ENCODE measurements at regions not wholly inside any gene's neighbourhood (a gene's known extent, or its start where the extent isn't known, plus 50 kb on each side); places are given as distances from the start of the nearest gene placed in this dataset.
"Not testable (repeated sequence)": the region's sequence is repeated elsewhere in the genome, so short reads cannot be mapped to it uniquely, and the experiment has no call there.

GRCh38 chr5:112586596-112587062, 151.1 kb upstream of the APC start:
- peaks cover 1% of the 10 kb centered on the region for H3K36me3 Mint-ChIP-seq (ENCODE audit: insufficient read depth)
- no peak for ATAC-seq (replicated peaks; ENCODE audit: extremely low read depth, poor library complexity, severe bottlenecking)

GRCh38 chr5:112590858-112591257, 146.8 kb upstream of the APC start:
- H3K4me3 Mint-ChIP-seq; H3K27ac Mint-ChIP-seq (ENCODE audit: low read depth); H3K36me3 Mint-ChIP-seq (ENCODE audit: insufficient read depth); DNase-seq (ENCODE audit: low spot score in 2 of 2); H3K9me3 Mint-ChIP-seq; H3K4me1 Mint-ChIP-seq; ATAC-seq (replicated peaks; ENCODE audit: extremely low read depth, poor library complexity, severe bottlenecking): not testable (repeated sequence)
- H3K27me3 Mint-ChIP-seq = peaks cover 60% of the 10 kb centered on the region

More at GRCh38 chr5:112586596-112587062, 151.1 kb upstream of the APC start:
- no peaks in the 10 kb centered on the region for H3K4me1 Mint-ChIP-seq
- H3K4me3 Mint-ChIP-seq = no peak overlapping the region
- H3K27me3 Mint-ChIP-seq = peaks cover 63% of the 10 kb centered on the region
- no peaks in the 10 kb centered on the region for H3K9me3 Mint-ChIP-seq
- no peak for DNase-seq (ENCODE audit: low spot score in 2 of 2)
- no peak overlapping the region for H3K27ac Mint-ChIP-seq (ENCODE audit: low read depth)

- H3K9me3 Mint-ChIP-seq = no peaks in the 10 kb centered on the region
- no peaks in the 10 kb centered on the region for H3K4me1 Mint-ChIP-seq
- H3K4me3 Mint-ChIP-seq = no peak overlapping the region
- H3K36me3 Mint-ChIP-seq (ENCODE audit: insufficient read depth) = no peaks in the 10 kb centered on the region
- no peak for DNase-seq (ENCODE audit: low spot score in 2 of 2)
- H3K27ac Mint-ChIP-seq (ENCODE audit: low read depth) = no peak overlapping the region
- peaks cover 56% of the 10 kb centered on the region for H3K27me3 Mint-ChIP-seq
- ATAC-seq (replicated peaks; ENCODE audit: extremely low read depth, poor library complexity, severe bottlenecking) = no peak
Measured at GRCh38 chr5:112594095-112594850, 143.4 kb upstream of the APC start.

GRCh38 chr5:112594941-112595340, 142.7 kb upstream of the APC start:
- H3K27ac Mint-ChIP-seq (ENCODE audit: low read depth) = no peak overlapping the region
- no peaks in the 10 kb centered on the region for H3K36me3 Mint-ChIP-seq (ENCODE audit: insufficient read depth)
- peaks cover 56% of the 10 kb centered on the region for H3K27me3 Mint-ChIP-seq
- no peak for DNase-seq (ENCODE audit: low spot score in 2 of 2)
- no peak overlapping the region for H3K4me3 Mint-ChIP-seq
- ATAC-seq (replicated peaks; ENCODE audit: extremely low read depth, poor library complexity, severe bottlenecking) = no peak
- no peaks in the 10 kb centered on the region for H3K4me1 Mint-ChIP-seq
- no peaks in the 10 kb centered on the region for H3K9me3 Mint-ChIP-seq

- Mint-ChIP-seq H3K9me3 (no peaks in the 10 kb centered on the region), H3K27ac (ENCODE audit: low read depth) (no peak overlapping the region), H3K36me3 (ENCODE audit: insufficient read depth) (no peaks in the 10 kb centered on the region), H3K4me3 (no peak overlapping the region), H3K4me1 (no peaks in the 10 kb centered on the region), H3K27me3 (peaks cover 64% of the 10 kb centered on the region)
- DNase-seq (ENCODE audit: low spot score in 2 of 2) (no peak), ATAC-seq (replicated peaks; ENCODE audit: extremely low read depth, poor library complexity, severe bottlenecking) (no peak)
Measured at GRCh38 chr5:112597831-112598230, 139.9 kb upstream of the APC start.

GRCh38 chr5:112600510-112600909, 137.2 kb upstream of the APC start:
- not testable (repeated sequence) for ATAC-seq (replicated peaks; ENCODE audit: extremely low read depth, poor library complexity, severe bottlenecking); H3K4me3 Mint-ChIP-seq; H3K4me1 Mint-ChIP-seq; DNase-seq (ENCODE audit: low spot score in 2 of 2); H3K9me3 Mint-ChIP-seq; H3K36me3 Mint-ChIP-seq (ENCODE audit: insufficient read depth); H3K27ac Mint-ChIP-seq (ENCODE audit: low read depth)
- peaks cover 74% of the 10 kb centered on the region for H3K27me3 Mint-ChIP-seq

- Mint-ChIP-seq H3K4me3 (no peak overlapping the region), H3K4me1 (no peaks in the 10 kb centered on the region), H3K27me3 (peaks cover 52% of the 10 kb centered on the region), H3K27ac (ENCODE audit: low read depth) (no peak overlapping the region), H3K9me3 (no peaks in the 10 kb centered on the region), H3K36me3 (ENCODE audit: insufficient read depth) (no peaks in the 10 kb centered on the region)
- ATAC-seq (replicated peaks; ENCODE audit: extremely low read depth, poor library complexity, severe bottlenecking) (no peak), DNase-seq (ENCODE audit: low spot score in 2 of 2) (no peak)
Measured at GRCh38 chr5:112604732-112605630, 132.7 kb upstream of the APC start.

- Mint-ChIP-seq H3K27ac (ENCODE audit: low read depth) (no peak overlapping the region), H3K9me3 (no peaks in the 10 kb centered on the region), H3K4me1 (no peaks in the 10 kb centered on the region), H3K4me3 (no peak overlapping the region), H3K27me3 (peaks cover 32% of the 10 kb centered on the region), H3K36me3 (ENCODE audit: insufficient read depth) (no peaks in the 10 kb centered on the region)
- DNase-seq (ENCODE audit: low spot score in 2 of 2) = no peak
- ATAC-seq (replicated peaks; ENCODE audit: extremely low read depth, poor library complexity, severe bottlenecking) = no peak
Measured at GRCh38 chr5:112608975-112609374, 128.7 kb upstream of the APC start.

- H3K36me3 Mint-ChIP-seq (ENCODE audit: insufficient read depth) = no peaks in the 10 kb centered on the region
- H3K9me3 Mint-ChIP-seq = no peaks in the 10 kb centered on the region
- no peak for DNase-seq (ENCODE audit: low spot score in 2 of 2)
- no peak for ATAC-seq (replicated peaks; ENCODE audit: extremely low read depth, poor library complexity, severe bottlenecking)
- H3K4me3 Mint-ChIP-seq = no peak overlapping the region
- no peaks in the 10 kb centered on the region for H3K27me3 Mint-ChIP-seq
- H3K4me1 Mint-ChIP-seq = no peaks in the 10 kb centered on the region
- H3K27ac Mint-ChIP-seq (ENCODE audit: low read depth) = no peak overlapping the region
Measured at GRCh38 chr5:112612663-112613062, 125.0 kb upstream of the APC start.

GRCh38 chr5:112614285-112614684, 123.4 kb upstream of the APC start:
- DNase-seq (ENCODE audit: low spot score in 2 of 2) = no peak
- no peak for ATAC-seq (replicated peaks; ENCODE audit: extremely low read depth, poor library complexity, severe bottlenecking)
- Mint-ChIP-seq H3K27ac (ENCODE audit: low read depth) (no peak overlapping the region), H3K9me3 (no peaks in the 10 kb centered on the region), H3K4me1 (no peaks in the 10 kb centered on the region), H3K36me3 (ENCODE audit: insufficient read depth) (no peaks in the 10 kb centered on the region), H3K4me3 (no peak overlapping the region), H3K27me3 (no peaks in the 10 kb centered on the region)

GRCh38 chr5:112614986-112615385, 122.7 kb upstream of the APC start:
- H3K36me3 Mint-ChIP-seq (ENCODE audit: insufficient read depth) = no peaks in the 10 kb centered on the region
- no peaks in the 10 kb centered on the region for H3K4me1 Mint-ChIP-seq
- no peak overlapping the region for H3K4me3 Mint-ChIP-seq
- no peak for DNase-seq (ENCODE audit: low spot score in 2 of 2)
- ATAC-seq (replicated peaks; ENCODE audit: extremely low read depth, poor library complexity, severe bottlenecking) = no peak
- no peaks in the 10 kb centered on the region for H3K9me3 Mint-ChIP-seq
- no peak overlapping the region for H3K27ac Mint-ChIP-seq (ENCODE audit: low read depth)
- H3K27me3 Mint-ChIP-seq = no peaks in the 10 kb centered on the region

- DNase-seq (ENCODE audit: low spot score in 2 of 2) (no peak), ATAC-seq (replicated peaks; ENCODE audit: extremely low read depth, poor library complexity, severe bottlenecking) (no peak)
- Mint-ChIP-seq H3K4me3 (peak overlapping the region; percentile 32), H3K27me3 (peaks cover 19% of the 10 kb centered on the region), H3K9me3 (no peaks in the 10 kb centered on the region), H3K4me1 (no peaks in the 10 kb centered on the region), H3K27ac (ENCODE audit: low read depth) (no peak overlapping the region), H3K36me3 (ENCODE audit: insufficient read depth) (no peaks in the 10 kb centered on the region)
Measured at GRCh38 chr5:112616812-112617547, 120.7 kb upstream of the APC start.
